Right hindlimb (tissue), 1 donor: ENCODE measurements at regions not wholly inside any gene's neighbourhood (a gene's known extent, or its start where the extent isn't known, plus 50 kb on each side); places are given as distances from the start of the nearest gene placed in this dataset.
"Not testable (repeated sequence)": the region's sequence is repeated elsewhere in the genome, so short reads cannot be mapped to it uniquely, and the experiment has no call there.

Source experiments
- DNase-seq: peaks from one replicate; pipeline ENCODE4 v3.0.0-alpha.2; 2018

- no peak for DNase-seq
Measured at GRCh38 chr11:106280036-106280435, 202.6 kb downstream of the AASDHPPT start.

GRCh38 chr11:106281455-106282173 lies 204.2 kb downstream of the AASDHPPT start:
- no peak for DNase-seq

GRCh38 chr11:106286881-106287504 lies 209.5 kb downstream of the AASDHPPT start:
- DNase-seq, result no peak

GRCh38 chr11:106288057-106288456 lies 210.6 kb downstream of the AASDHPPT start:
- DNase-seq, result no peak

- no peak for DNase-seq
Measured at GRCh38 chr11:106288822-106289387, 211.4 kb downstream of the AASDHPPT start.

GRCh38 chr11:106292526-106292925 lies 215.1 kb downstream of the AASDHPPT start:
- no peak for DNase-seq

- no peak for DNase-seq
Measured at GRCh38 chr11:106295974-106296373, 218.5 kb downstream of the AASDHPPT start.

GRCh38 chr11:106302416-106302815 lies 225.0 kb downstream of the AASDHPPT start:
- DNase-seq, result no peak

- no peak for DNase-seq
Measured at GRCh38 chr11:106304274-106304673, 226.8 kb downstream of the AASDHPPT start.

- no peak for DNase-seq
Measured at GRCh38 chr11:106305458-106305857, 228.0 kb downstream of the AASDHPPT start.

- DNase-seq, result no peak
Measured at GRCh38 chr11:106306942-106307341, 229.5 kb downstream of the AASDHPPT start.

- no peak for DNase-seq
Measured at GRCh38 chr11:106309070-106309684, 231.7 kb downstream of the AASDHPPT start.

- DNase-seq, result no peak
Measured at GRCh38 chr11:106311531-106312230, 234.2 kb downstream of the AASDHPPT start.

- DNase-seq, result not testable (repeated sequence)
Measured at GRCh38 chr11:106317208-106317773, 239.8 kb downstream of the AASDHPPT start.

- no peak for DNase-seq
Measured at GRCh38 chr11:106321601-106322000, 244.1 kb downstream of the AASDHPPT start.

GRCh38 chr11:106322106-106322505 lies 244.6 kb downstream of the AASDHPPT start:
- no peak for DNase-seq

GRCh38 chr11:106326087-106326486 lies 248.6 kb downstream of the AASDHPPT start:
- DNase-seq, result no peak

- DNase-seq, result no peak
Measured at GRCh38 chr11:106327134-106327533, 249.7 kb downstream of the AASDHPPT start.

GRCh38 chr11:106327637-106328036 lies 250.2 kb downstream of the AASDHPPT start:
- DNase-seq, result no peak

GRCh38 chr11:106329273-106330018 lies 252.0 kb downstream of the AASDHPPT start:
- DNase-seq, result no peak

GRCh38 chr11:106331176-106331575 lies 253.7 kb downstream of the AASDHPPT start:
- no peak for DNase-seq

GRCh38 chr11:106333678-106334077 lies 256.2 kb downstream of the AASDHPPT start:
- DNase-seq, result no peak
